K562 (cell line): ENCODE measurements at regions not wholly inside any gene's neighbourhood (a gene's known extent, or its start where the extent isn't known, plus 50 kb on each side); places are given as distances from the start of the nearest gene placed in this dataset.

Experiments
- ATAC-seq: fragments of 200-7000 bp; cut with Tn5 transposase; 3 replicates; pipeline ENCODE4 v1.9.1; 2020; ENCODE audit warnings: moderate library complexity
- BruUV-seq: library from RNA; stranded (reverse); fragments of 400-500 nt; replicated peaks from 2 replicates; lab custom pipeline; 2021; lab: Mats Ljungman, UMichigan
- CTCF ChIA-PET: fragments of 300-600 bp; formaldehyde crosslinking; extraction: SDS; loops from one replicate; lab custom pipeline; 2021; ENCODE audit warnings: low intra/inter-chr PET ratio; lab: Yijun Ruan, JAX
- POLR2A ChIA-PET: fragments of 300-600, 350-650 bp; sonication (Branson Sonifier 250); formaldehyde crosslinking; extraction: SDS; loops from one replicate; lab custom pipeline; 2021; ENCODE audit warnings: antibody characterized with exemption, inconsistent platforms; lab: Yijun Ruan, JAX
- DNase-seq, 4 experiments: peaks; one replicate each; pipeline versions ENCODE4 v3.0.0 to v3.0.0-alpha.2; 2011 to 2018; ENCODE audit warnings: low spot score in 3 of 4, mixed read lengths in 3 of 4; ENCODE audit errors: extremely low read depth in 1 of 4
- FAIRE-seq: peaks from 2 replicates; lab custom pipeline; 2011; peaks lifted over from hg19 to GRCh38; lab: Jason Lieb, UNC
- H2AFZ ChIP-seq: 2 replicates; pipeline ENCODE4 v1.6.0; 2011; ENCODE audit warnings: low read depth, low read length, control low read depth, inconsistent platforms
- H3K27ac ChIP-seq: fragments of 200-600 bp; 3 replicates; pipeline ENCODE4 v1.8.0; 2011; ENCODE audit warnings: low read depth, mild to moderate bottlenecking, control low read depth, inconsistent platforms, low read length, moderate library complexity, mixed read lengths; ENCODE audit errors: extremely low read depth
- H3K27me3 ChIP-seq, 2 experiments: fragments of 300-600 bp in 1 of 2; 2 replicates in 1 of 2; 3 replicates in 1 of 2; pipeline versions ENCODE4 v1.6.0 to v1.8.0; 2011; ENCODE audit warnings: inconsistent platforms in 2 of 2, low read length in 2 of 2, mild to moderate bottlenecking in 1 of 2, mixed read lengths in 1 of 2, moderate library complexity in 1 of 2; ENCODE audit not compliant: control insufficient read depth in 2 of 2, insufficient read depth in 2 of 2
- H3K36me3 ChIP-seq: fragments of 300-600 bp; 3 replicates; pipeline ENCODE4 v1.8.0; 2011; ENCODE audit warnings: mild to moderate bottlenecking, low read length, inconsistent platforms; ENCODE audit not compliant: control insufficient read depth, insufficient read depth
- H3K4me1 ChIP-seq, 2 experiments: fragments of 200-600 bp in 1 of 2; replicated peaks in 1 of 2; 2 replicates in 1 of 2; 3 replicates in 1 of 2; pipeline versions ENCODE4 v1.5.1 to v1.8.0; 2011; ENCODE audit warnings: inconsistent platforms in 2 of 2, low read length in 2 of 2, mild to moderate bottlenecking in 1 of 2, mixed read lengths in 1 of 2, moderate library complexity in 1 of 2; ENCODE audit not compliant: control insufficient read depth in 2 of 2, insufficient read depth in 2 of 2
- H3K4me2 ChIP-seq: 2 replicates; pipeline ENCODE4 v1.6.1; 2011; ENCODE audit warnings: low read length, control low read depth, inconsistent platforms, mixed read lengths; ENCODE audit not compliant: insufficient read depth
- H3K4me3 ChIP-seq: fragments of 200-600 bp; sonication (generic), shearing (Covaris generic); 2 replicates; pipeline ENCODE4 v1.5.1; 2016; ENCODE audit warnings: control low read depth, inconsistent platforms
- H3K79me2 ChIP-seq: fragments of 200-600 bp; 3 replicates; pipeline ENCODE4 v1.8.0; 2011; ENCODE audit warnings: low read length, inconsistent platforms; ENCODE audit not compliant: control insufficient read depth, insufficient read depth
- H3K9ac ChIP-seq, 2 experiments: 2 replicates each; pipeline versions ENCODE4 v1.6.0 to v1.6.1; 2011; ENCODE audit warnings: low read depth in 2 of 2, low read length in 2 of 2, control low read depth in 1 of 2, inconsistent platforms in 1 of 2, mild to moderate bottlenecking in 1 of 2, mixed read lengths in 1 of 2; ENCODE audit not compliant: insufficient read depth in 1 of 2
- H3K9me1 ChIP-seq: one replicate; pipeline ENCODE4 v1.6.0; 2011; ENCODE audit warnings: inconsistent platforms, mild to moderate bottlenecking, low read length, moderate library complexity; ENCODE audit not compliant: control insufficient read depth, insufficient read depth
- H3K9me3 ChIP-seq: replicated peaks from 2 replicates; pipeline ENCODE4 v1.5.1; 2011; ENCODE audit warnings: low read depth, low read length, inconsistent platforms; ENCODE audit not compliant: control insufficient read depth, insufficient read depth
- H4K20me1 ChIP-seq: replicated peaks from 2 replicates; pipeline ENCODE4 v1.6.1; 2011; ENCODE audit warnings: low read length, inconsistent platforms, mixed read lengths; ENCODE audit not compliant: control insufficient read depth, insufficient read depth
- ARID1B ChIP-seq: fragments of 450-650 bp; IDR thresholded peaks from 2 replicates; pipeline ENCODE4 v1.6.1; 2016; ENCODE audit warnings: antibody characterized with exemption, mild to moderate bottlenecking, inconsistent platforms
- BRF2 ChIP-seq: IDR thresholded peaks from 3 replicates; pipeline ENCODE4 v1.6.1; 2011; ENCODE audit warnings: borderline replicate concordance, mild to moderate bottlenecking; ENCODE audit not compliant: insufficient read length, insufficient read depth
- CBFA2T2 ChIP-seq: fragments of 450-650 bp; conservative IDR thresholded peaks from 2 replicates; pipeline ENCODE4 v1.6.1; 2017; ENCODE audit warnings: mild to moderate bottlenecking
- CREB3 ChIP-seq: fragments of 450-650 bp; conservative IDR thresholded peaks from 2 replicates; pipeline ENCODE4 v1.6.1; 2016; ENCODE audit warnings: missing genetic modification characterization, low read depth, mild to moderate bottlenecking, missing compliant biosample characterization, moderate library complexity
- CREBBP ChIP-seq: IDR thresholded peaks from one replicate; pipeline ENCODE4 v1.6.1; 2012; ENCODE audit warnings: low read depth, mild to moderate bottlenecking, control low read depth, inconsistent platforms, low read length
- CXXC5 ChIP-seq: fragments of 250-450 bp; sonication (Bioruptor Pico); IDR thresholded peaks from 2 replicates; pipeline ENCODE4 v1.8.0; 2022; ENCODE audit warnings: inconsistent platforms, mild to moderate bottlenecking, moderate library complexity
- FOXK2 ChIP-seq, 2 experiments: fragments of 450-650 bp; IDR thresholded peaks in 1 of 2; conservative IDR thresholded peaks in 1 of 2; 2 replicates each; pipeline ENCODE4 v1.6.1; 2016; ENCODE audit warnings: low read depth in 2 of 2, mild to moderate bottlenecking in 1 of 2
- GATAD2B ChIP-seq: fragments of 450-650 bp; IDR thresholded peaks from 2 replicates; pipeline ENCODE4 v1.6.1; 2017; ENCODE audit warnings: mild to moderate bottlenecking, borderline replicate concordance
- KDM1A ChIP-seq, 2 experiments: fragments of 450-650 bp; IDR thresholded peaks; 2 replicates each; pipeline ENCODE4 v1.6.1; 2016; ENCODE audit warnings: mild to moderate bottlenecking in 2 of 2
- MAZ ChIP-seq, 2 experiments: fragments of 450-650 bp in 1 of 2; sonication (generic) in 1 of 2; formaldehyde crosslinking; IDR thresholded peaks in 1 of 2; conservative IDR thresholded peaks in 1 of 2; 2 replicates each; pipeline versions ENCODE4 v1.4.0 to v1.5.0; 2020; ENCODE audit warnings: mild to moderate bottlenecking in 1 of 2, missing genetic modification reagents in 1 of 2
- NR3C1 ChIP-seq: sonication (generic); formaldehyde crosslinking; IDR thresholded peaks from 2 replicates; pipeline ENCODE4 v1.8.1; 2022; ENCODE audit warnings: missing genetic modification reagents
- TAF15 ChIP-seq: fragments of 200-400 bp; formaldehyde crosslinking; IDR thresholded peaks from 2 replicates; pipeline ENCODE4 v1.6.1; 2017; ENCODE audit warnings: mild to moderate bottlenecking, low read depth, low read length, moderate library complexity
- TAF9B ChIP-seq: fragments of 450-650 bp; IDR thresholded peaks from 2 replicates; pipeline ENCODE4 v1.6.1; 2018; ENCODE audit warnings: mild to moderate bottlenecking; ENCODE audit not compliant: partially characterized antibody
- ZEB2 ChIP-seq: fragments of 450-650 bp; IDR thresholded peaks from 2 replicates; pipeline ENCODE4 v1.6.1; 2016
- ZNF124 ChIP-seq: sonication (generic); formaldehyde crosslinking; IDR thresholded peaks from 2 replicates; pipeline ENCODE4 v1.8.1; 2022; ENCODE audit warnings: missing genetic modification reagents
- ZNF408 ChIP-seq: fragments of 250-450 bp; sonication (Bioruptor Pico); IDR thresholded peaks from 2 replicates; pipeline ENCODE4 v1.4.0; 2020; ENCODE audit warnings: low read depth, mild to moderate bottlenecking, moderate library complexity
- ZNF445 ChIP-seq: fragments of 250-450 bp; sonication (Bioruptor Pico); IDR thresholded peaks from 2 replicates; pipeline ENCODE4 v1.4.0; 2020; ENCODE audit warnings: low read depth, mild to moderate bottlenecking, moderate library complexity
- whole genome bisulfite sequencing: fragments of 100-300 bp; shearing (Covaris generic); methylation state at CpG from one replicate; pipeline ENCODE4 v1.1.6; 2016; ENCODE audit warnings: low coverage, mixed read lengths; ENCODE audit not compliant: insufficient coverage; ENCODE audit errors: missing lambda C conversion rate; 5-methylcytosine and 5-hydroxymethylcytosine counted together
- in situ Hi-C: fragments of 300-500 bp; cut with MboI; formaldehyde crosslinking; loops from 4 replicates; pipeline ENCODE4 v1.15.0; 2018; ENCODE audit warnings: inconsistent platforms, mixed read lengths
- intact Hi-C: fragments of 100-400 bp; cut with micrococcal nuclease; formaldehyde crosslinking; loops from 2 replicates; pipeline ENCODE4 v1.14.2; 2022

GRCh38 chr14:100674897-100675619, 51.6 kb upstream of the DLK1 start (continued):
- no peak for TF ChIP-seq ZNF124 (CRISPR knock-in tag)
- no peak for TF ChIP-seq GATAD2B
- 0 out of 2 replicates have a peak, but pooled peaks have one; percentile 42 for TF ChIP-seq CXXC5 (CRISPR knock-in tag)

- H2AFZ ChIP-seq: peak overlapping the region; percentile 64
- FAIRE-seq: peak; percentile 89
- POLR2A ChIA-PET: interaction anchor here (0.6 to 1.5 kb wide), 6 partner anchors 13 to 1450 kb away, joined by 3 to 6 read pairs (median 3); no protein-coding TSS in a partner anchor
- H3K79me2 ChIP-seq: no peaks in the 10 kb centered on the region
- peak; percentile 74 for ATAC-seq
- no peaks in the 10 kb centered on the region for H3K9me1 ChIP-seq
- H3K9ac ChIP-seq: peak overlapping the region; percentile 60 to 70
- H4K20me1 ChIP-seq: no peaks in the 10 kb centered on the region
- H3K4me3 ChIP-seq: no peak overlapping the region; the same call in 1 of the 2 replicates
- H3K4me2 ChIP-seq: peak overlapping the region; percentile 61
- in situ Hi-C loops (no loop called here), intact Hi-C loops (loop anchor here (2.0 kb wide), 1 partner anchor 95 kb away; no protein-coding TSS in a partner anchor)
- peaks cover 75 to 76% of the 10 kb centered on the region in 2 experiments for H3K4me1 ChIP-seq
- H3K27ac ChIP-seq: peak overlapping the region; percentile 66
- 2% methylated on average over 18 of the region's 20 CpGs for WGBS
- CTCF ChIA-PET: no interaction called here
- H3K9me3 ChIP-seq: no peaks in the 10 kb centered on the region
- no peaks in the 10 kb centered on the region for H3K36me3 ChIP-seq
- no peaks in the 10 kb centered on the region for H3K27me3 ChIP-seq
- no TSS peak for BruUV-seq
- peak; percentile 70 to 95 (median 82) for DNase-seq
- TF ChIP-seq BRF2: no peak
- TF ChIP-seq ZNF445 (CRISPR knock-in tag): no peak
- TF ChIP-seq CREB3: 0 out of 2 replicates have a peak, but pooled peaks have one; percentile 26
- TF ChIP-seq ZNF408: no peak
- peak; percentile 70 for TF ChIP-seq CBFA2T2
- TF ChIP-seq TAF15: no peak
- peak; percentile 65 to 75; a peak in 3 of 4 replicates for TF ChIP-seq MAZ (CRISPR knock-in tag; conservative IDR thresholded peaks at IDR 0.05 in 1 of 2, IDR thresholded peaks at IDR 0.05 in 1 of 2)
- TF ChIP-seq ARID1B: peak; percentile 85
- 0 out of 4 replicates have a peak, but pooled peaks have one; percentile 20 to 26 for TF ChIP-seq FOXK2 (conservative IDR thresholded peaks at IDR 0.05 in 1 of 2, IDR thresholded peaks at IDR 0.05 in 1 of 2; ENCODE audit: low read depth in 2 of 2)
- no peak for TF ChIP-seq CREBBP
- peak; percentile 53; the same call in 1 of the 2 replicates for TF ChIP-seq ZEB2
- peak; percentile 32 to 64; a peak in 2 of 4 replicates for TF ChIP-seq KDM1A (IDR thresholded peaks at IDR 0.05)
- no peak for TF ChIP-seq NR3C1
- peak; percentile 80 for TF ChIP-seq TAF9B
These were observed 50.7 kb upstream of the DLK1 start for GRCh38 chr14:100675699-100676684.
